Tibial nerve (tissue), 3 donors: ENCODE measurements at regions not wholly inside any gene's neighbourhood (a gene's known extent, or its start where the extent isn't known, plus 50 kb on each side); places are given as distances from the start of the nearest gene placed in this dataset.

Source experiments
- POLR2A ChIP-seq, 2 donors: fragments of 450-650 bp; IDR thresholded peaks; one replicate each; pipeline ENCODE4 v1.6.1; 2017; ENCODE audit warnings: antibody characterized with exemption in 2 of 2, mild to moderate bottlenecking in 2 of 2, moderate library complexity in 2 of 2
- TF ChIP-seq, protein P1 (sequence below), 5 experiments: fragments of 200-600 bp in 3 of 5; fragments of 450-650 bp in 2 of 5; sonication (generic) in 3 of 5; IDR thresholded peaks; one replicate each; pipeline ENCODE4 v1.5.1; 2016 to 2019; ENCODE audit warnings: antibody characterized with exemption in 5 of 5, mild to moderate bottlenecking in 3 of 5, moderate library complexity in 2 of 5

DNA sequence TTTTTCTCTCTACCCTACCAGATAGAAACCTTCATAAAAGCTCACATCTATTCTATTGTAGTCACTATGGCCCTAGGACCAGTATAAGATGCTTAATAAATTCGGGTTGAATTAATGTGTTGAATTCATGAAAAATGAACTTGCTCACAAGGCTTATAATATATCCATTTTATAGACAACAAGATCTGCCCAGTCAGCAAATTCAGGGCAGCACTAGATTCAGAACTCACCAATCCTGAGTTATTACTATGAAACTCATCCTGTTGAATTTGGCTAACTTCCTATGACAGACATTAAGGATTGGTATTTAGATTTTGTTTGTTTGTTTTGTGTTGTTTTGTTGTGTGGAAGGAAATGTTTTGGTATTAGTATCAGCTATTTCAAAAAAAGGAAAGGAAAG is 143.6 kb upstream of the CCNG1 start:
- TF ChIP-seq, protein P1, sequence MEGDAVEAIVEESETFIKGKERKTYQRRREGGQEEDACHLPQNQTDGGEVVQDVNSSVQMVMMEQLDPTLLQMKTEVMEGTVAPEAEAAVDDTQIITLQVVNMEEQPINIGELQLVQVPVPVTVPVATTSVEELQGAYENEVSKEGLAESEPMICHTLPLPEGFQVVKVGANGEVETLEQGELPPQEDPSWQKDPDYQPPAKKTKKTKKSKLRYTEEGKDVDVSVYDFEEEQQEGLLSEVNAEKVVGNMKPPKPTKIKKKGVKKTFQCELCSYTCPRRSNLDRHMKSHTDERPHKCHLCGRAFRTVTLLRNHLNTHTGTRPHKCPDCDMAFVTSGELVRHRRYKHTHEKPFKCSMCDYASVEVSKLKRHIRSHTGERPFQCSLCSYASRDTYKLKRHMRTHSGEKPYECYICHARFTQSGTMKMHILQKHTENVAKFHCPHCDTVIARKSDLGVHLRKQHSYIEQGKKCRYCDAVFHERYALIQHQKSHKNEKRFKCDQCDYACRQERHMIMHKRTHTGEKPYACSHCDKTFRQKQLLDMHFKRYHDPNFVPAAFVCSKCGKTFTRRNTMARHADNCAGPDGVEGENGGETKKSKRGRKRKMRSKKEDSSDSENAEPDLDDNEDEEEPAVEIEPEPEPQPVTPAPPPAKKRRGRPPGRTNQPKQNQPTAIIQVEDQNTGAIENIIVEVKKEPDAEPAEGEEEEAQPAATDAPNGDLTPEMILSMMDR (IDR thresholded peaks at IDR 0.05) = no peak
- no peak for TF ChIP-seq POLR2A (IDR thresholded peaks at IDR 0.05)
